ENCODE measurements at regions not wholly inside any gene's neighbourhood (a gene's known extent, or its start where the extent isn't known, plus 50 kb on each side); places are given as distances from the start of the nearest gene placed in this dataset.

- TF ChIP-seq, protein P1, sequence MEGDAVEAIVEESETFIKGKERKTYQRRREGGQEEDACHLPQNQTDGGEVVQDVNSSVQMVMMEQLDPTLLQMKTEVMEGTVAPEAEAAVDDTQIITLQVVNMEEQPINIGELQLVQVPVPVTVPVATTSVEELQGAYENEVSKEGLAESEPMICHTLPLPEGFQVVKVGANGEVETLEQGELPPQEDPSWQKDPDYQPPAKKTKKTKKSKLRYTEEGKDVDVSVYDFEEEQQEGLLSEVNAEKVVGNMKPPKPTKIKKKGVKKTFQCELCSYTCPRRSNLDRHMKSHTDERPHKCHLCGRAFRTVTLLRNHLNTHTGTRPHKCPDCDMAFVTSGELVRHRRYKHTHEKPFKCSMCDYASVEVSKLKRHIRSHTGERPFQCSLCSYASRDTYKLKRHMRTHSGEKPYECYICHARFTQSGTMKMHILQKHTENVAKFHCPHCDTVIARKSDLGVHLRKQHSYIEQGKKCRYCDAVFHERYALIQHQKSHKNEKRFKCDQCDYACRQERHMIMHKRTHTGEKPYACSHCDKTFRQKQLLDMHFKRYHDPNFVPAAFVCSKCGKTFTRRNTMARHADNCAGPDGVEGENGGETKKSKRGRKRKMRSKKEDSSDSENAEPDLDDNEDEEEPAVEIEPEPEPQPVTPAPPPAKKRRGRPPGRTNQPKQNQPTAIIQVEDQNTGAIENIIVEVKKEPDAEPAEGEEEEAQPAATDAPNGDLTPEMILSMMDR (IDR thresholded peaks at IDR 0.05) = no peak
- TF ChIP-seq POLR2A (IDR thresholded peaks at IDR 0.05) = no peak
These were observed 275.8 kb downstream of the MIAT start for GRCh38 chr22:26933105-26933590.

Data from Peyer's patch (tissue), 4 donors.